GM12878 (cell line): ENCODE measurements at regions not wholly inside any gene's neighbourhood (a gene's known extent, or its start where the extent isn't known, plus 50 kb on each side); places are given as distances from the start of the nearest gene placed in this dataset.

Experiments
- ATAC-seq: fragments of 200-7000 bp; cut with Tn5 transposase; 3 replicates; pipeline ENCODE4 v1.9.1; 2020; ENCODE audit warnings: mild to moderate bottlenecking, moderate library complexity
- BruUV-seq: library from RNA; stranded (reverse); fragments of 400-500 nt; replicated peaks from 2 replicates; lab custom pipeline; 2021; lab: Mats Ljungman, UMichigan
- CTCF ChIA-PET: fragments of 300-600 bp; sonication (Branson Sonifier 250); formaldehyde crosslinking; extraction: SDS; loops from one replicate; lab custom pipeline; 2021; ENCODE audit warnings: inconsistent platforms; lab: Yijun Ruan, JAX
- POLR2A ChIA-PET: fragments of 350-600 bp; formaldehyde crosslinking; extraction: SDS; loops from one replicate; lab custom pipeline; 2021; ENCODE audit warnings: inconsistent platforms; lab: Charles Lee
- RAD21 ChIA-PET: fragments of 300-600 bp; sonication (Branson Sonifier 250); formaldehyde crosslinking; loops from one replicate; lab custom pipeline; 2023; ENCODE audit warnings: antibody characterized with exemption; ENCODE audit not compliant: unreplicated experiment; lab: Charles Lee
- SMC1A ChIA-PET: fragments of 300-600 bp; sonication (Branson Sonifier 250); formaldehyde crosslinking; loops from one replicate; lab custom pipeline; 2023; ENCODE audit not compliant: unreplicated experiment, uncharacterized antibody; lab: Charles Lee
- DNase-seq: peaks from one replicate; pipeline ENCODE4 v3.0.0-alpha.2; 2011; ENCODE audit warnings: low read depth, low spot score
- FAIRE-seq: peaks from 3 replicates; lab custom pipeline; 2011; peaks lifted over from hg19 to GRCh38; lab: Jason Lieb, UNC
- H2AFZ ChIP-seq: 2 replicates; pipeline ENCODE4 v1.6.0; 2011; ENCODE audit warnings: low read depth, low read length, control low read depth; ENCODE audit not compliant: control insufficient read depth
- H3K27ac ChIP-seq: 2 replicates; pipeline ENCODE4 v1.5.1; 2011; ENCODE audit warnings: control low read depth; ENCODE audit not compliant: control insufficient read depth, insufficient read depth
- H3K27me3 ChIP-seq, 2 experiments: replicated peaks in 1 of 2; 2 replicates each; pipeline versions ENCODE4 v1.6.0 to v1.6.1; 2011; ENCODE audit warnings: low read length in 1 of 2; ENCODE audit not compliant: control insufficient read depth in 2 of 2, insufficient read depth in 2 of 2
- H3K36me3 ChIP-seq, 2 experiments: 2 replicates each; pipeline ENCODE4 v1.5.1; 2011; ENCODE audit warnings: low read length in 1 of 2; ENCODE audit not compliant: control insufficient read depth in 2 of 2, insufficient read depth in 2 of 2
- H3K4me1 ChIP-seq: 2 replicates; pipeline ENCODE4 v1.6.1; 2011; ENCODE audit warnings: mild to moderate bottlenecking, low read length, moderate library complexity, mixed read lengths; ENCODE audit not compliant: control insufficient read depth, insufficient read depth
- H3K4me2 ChIP-seq: 2 replicates; pipeline ENCODE4 v1.6.0; 2011; ENCODE audit warnings: control low read depth; ENCODE audit not compliant: control insufficient read depth, insufficient read depth
- H3K4me3 ChIP-seq: fragments of 200-600 bp; sonication (generic); 2 replicates; pipeline ENCODE4 v1.5.1; 2016
- H3K79me2 ChIP-seq: 2 replicates; pipeline ENCODE4 v1.6.0; 2011; ENCODE audit warnings: low read length; ENCODE audit not compliant: control insufficient read depth, insufficient read depth
- H3K9ac ChIP-seq: 2 replicates; pipeline ENCODE4 v1.8.0; 2011; ENCODE audit warnings: low read length, control low read depth, mixed read lengths; ENCODE audit not compliant: control insufficient read depth, insufficient read depth
- H3K9me3 ChIP-seq: replicated peaks from 3 replicates; pipeline ENCODE4 v1.5.1; 2011; ENCODE audit warnings: mild to moderate bottlenecking, low read length; ENCODE audit not compliant: control insufficient read depth, insufficient read depth
- H4K20me1 ChIP-seq: 2 replicates; pipeline ENCODE4 v1.6.0; 2011; ENCODE audit not compliant: control insufficient read depth, insufficient read depth
- BMI1 ChIP-seq: fragments of 450-650 bp; IDR thresholded peaks from 2 replicates; pipeline ENCODE4 v1.6.1; 2016; ENCODE audit warnings: mild to moderate bottlenecking, moderate library complexity, borderline replicate concordance
- CHD2 ChIP-seq: IDR thresholded peaks from 2 replicates; pipeline ENCODE4 v1.6.1; 2011; ENCODE audit warnings: low read depth, low read length, improper control_type of control experiment, borderline replicate concordance
- ELK1 ChIP-seq: IDR thresholded peaks from 2 replicates; pipeline ENCODE4 v1.6.1; 2012; ENCODE audit warnings: low read depth, low read length, improper control_type of control experiment
- GABPA ChIP-seq: IDR thresholded peaks from 2 replicates; pipeline ENCODE4 v1.6.1; 2014; ENCODE audit warnings: antibody characterized with exemption, low read depth, mild to moderate bottlenecking, inconsistent platforms
- HDAC2 ChIP-seq: fragments of 200-600 bp; sonication (generic); IDR thresholded peaks from 2 replicates; pipeline ENCODE4 v1.6.1; 2017
- MYC ChIP-seq: IDR thresholded peaks from 2 replicates; pipeline ENCODE4 v1.6.1; 2011; ENCODE audit warnings: mild to moderate bottlenecking, low read length, moderate library complexity, inconsistent platforms; ENCODE audit not compliant: insufficient read depth, insufficient replicate concordance, insufficient read length, severe bottlenecking
- NBN ChIP-seq: fragments of 450-650 bp; IDR thresholded peaks from 2 replicates; pipeline ENCODE4 v1.6.1; 2016
- NR2C2 ChIP-seq: IDR thresholded peaks from 2 replicates; pipeline ENCODE4 v1.6.1; 2011; ENCODE audit warnings: borderline replicate concordance, low read depth; ENCODE audit not compliant: control insufficient read depth, insufficient read length
- PAX8 ChIP-seq: fragments of 450-650 bp; IDR thresholded peaks from 2 replicates; pipeline ENCODE4 v1.6.1; 2017; ENCODE audit warnings: mild to moderate bottlenecking, moderate library complexity
- POLR2A ChIP-seq: IDR thresholded peaks from 2 replicates; pipeline ENCODE4 v1.6.1; 2011; ENCODE audit warnings: low read depth, mild to moderate bottlenecking, low read length
- RCOR1 ChIP-seq: conservative IDR thresholded peaks from 2 replicates; pipeline ENCODE4 v1.6.1; 2012; ENCODE audit warnings: low read depth, low read length, improper control_type of control experiment
- SKIL ChIP-seq: fragments of 450-650 bp; IDR thresholded peaks from 2 replicates; pipeline ENCODE4 v1.6.1; 2017; ENCODE audit warnings: mild to moderate bottlenecking, low read depth, inconsistent platforms; ENCODE audit not compliant: poor library complexity, severe bottlenecking
- TAF1 ChIP-seq: IDR thresholded peaks from 2 replicates; pipeline ENCODE4 v1.6.1; 2011; ENCODE audit warnings: mild to moderate bottlenecking, low read depth, low read length, borderline replicate concordance
- YBX1 ChIP-seq: fragments of 450-650 bp; IDR thresholded peaks from 2 replicates; pipeline ENCODE4 v1.6.1; 2016; ENCODE audit warnings: antibody characterized with exemption
- ZZZ3 ChIP-seq: IDR thresholded peaks from 2 replicates; pipeline ENCODE4 v1.6.1; 2011; ENCODE audit warnings: low read depth; ENCODE audit not compliant: control insufficient read depth, insufficient read length
- WGBS: methylation state at CpG from one replicate; pipeline ENCODE4 v1.1.6; 2016; ENCODE audit warnings: low lambda C conversion rate; ENCODE audit not compliant: insufficient replicate concordance, insufficient coverage; ENCODE audit errors: missing lambda C conversion rate; 5-methylcytosine and 5-hydroxymethylcytosine counted together
- in situ Hi-C: fragments of 300-500 bp; cut with MboI; formaldehyde crosslinking; loops from 9 replicates; pipeline ENCODE4 v1.14.3; 2018; ENCODE audit warnings: mixed read lengths
- intact Hi-C: fragments of 100-400 bp; cut with micrococcal nuclease; formaldehyde crosslinking; loops from one replicate; pipeline ENCODE4 v1.14.2; 2022; ENCODE audit not compliant: unreplicated experiment

GRCh38 chr2:180562378-180562777 lies 418.0 kb upstream of the UBE2E3 start:
- no peaks in the 10 kb centered on the region for H3K9me3 ChIP-seq
- no peak overlapping the region for H3K4me2 ChIP-seq
- intact Hi-C loops (no loop called here), in situ Hi-C loops (no loop called here)
- TF ChIP-seq NBN: no peak
- no peak overlapping the region for H3K27ac ChIP-seq
- DNase-seq (no peak), ATAC-seq (no peak), FAIRE-seq (no peak)
- SMC1A ChIA-PET: no interaction called here
- H3K4me3 ChIP-seq: no peak overlapping the region
- RAD21 ChIA-PET: no interaction called here
- no peaks in the 10 kb centered on the region for H3K27me3 ChIP-seq
- no peaks in the 10 kb centered on the region for H3K79me2 ChIP-seq
- H3K9ac ChIP-seq: no peak overlapping the region
- no peak overlapping the region for H2AFZ ChIP-seq
- POLR2A ChIA-PET: no interaction called here
- 53% methylated on average over 3 of the region's 3 CpGs for WGBS
- CTCF ChIA-PET: no interaction called here
- no peaks in the 10 kb centered on the region for H3K4me1 ChIP-seq
- no peaks in the 10 kb centered on the region for H3K36me3 ChIP-seq
- no peaks in the 10 kb centered on the region for H4K20me1 ChIP-seq
- BruUV-seq: no TSS peak

- H3K4me3 ChIP-seq: no peak overlapping the region
- intact Hi-C loops: no loop called here
- no peaks in the 10 kb centered on the region for H3K4me1 ChIP-seq
- no peaks in the 10 kb centered on the region for H3K79me2 ChIP-seq
- no peak overlapping the region for H3K9ac ChIP-seq
- in situ Hi-C loops: no loop called here
- no peak overlapping the region for H3K4me2 ChIP-seq
- H3K27me3 ChIP-seq: no peaks in the 10 kb centered on the region
- no peak overlapping the region for H2AFZ ChIP-seq
- no TSS peak for BruUV-seq
- H4K20me1 ChIP-seq: no peaks in the 10 kb centered on the region
- DNase-seq: no peak
- ChIA-PET SMC1A (interaction anchor here (0.8 kb wide), 1 partner anchor 13 kb away, joined by 3 read pairs; no protein-coding TSS in a partner anchor), RAD21 (no interaction called here), POLR2A (no interaction called here), CTCF (no interaction called here)
- H3K27ac ChIP-seq: no peak overlapping the region
- TF ChIP-seq RCOR1: no peak
- no peak for TF ChIP-seq PAX8
- TF ChIP-seq TAF1: no peak
- no peak for TF ChIP-seq YBX1
- no peak for TF ChIP-seq MYC
- TF ChIP-seq ZZZ3: no peak
- TF ChIP-seq SKIL: no peak
- no peak for TF ChIP-seq BMI1
- TF ChIP-seq HDAC2: no peak
- no peak for TF ChIP-seq POLR2A
- TF ChIP-seq NR2C2: no peak
- no peak for TF ChIP-seq GABPA
- no peak for TF ChIP-seq CHD2
- no peak for TF ChIP-seq ELK1
- no peaks in the 10 kb centered on the region for H3K36me3 ChIP-seq
- no peaks in the 10 kb centered on the region for H3K9me3 ChIP-seq
- no peak for ATAC-seq
- WGBS: 14% methylated on average over 5 of the region's 5 CpGs
- FAIRE-seq: no peak
Measured at GRCh38 chr2:180559771-180560170, 420.6 kb upstream of the UBE2E3 start.
